Spinal cord (tissue), 9 donors: ENCODE measurements at regions not wholly inside any gene's neighbourhood (a gene's known extent, or its start where the extent isn't known, plus 50 kb on each side); places are given as distances from the start of the nearest gene placed in this dataset.
A peak's percentile ranks its signal among the peaks of the same experiment; 100 is the strongest.
"Not testable (repeated sequence)": the region's sequence is repeated elsewhere in the genome, so short reads cannot be mapped to it uniquely, and the experiment has no call there.

Experiments used
- DNase-seq, 6 donors: peaks; one replicate each; pipeline versions ENCODE4 v3.0.0 to v3.0.0-alpha.2; 2013 to 2015; ENCODE audit warnings: low spot score in 6 of 6, low read depth in 4 of 6
- H3K27ac ChIP-seq: one replicate; pipeline ENCODE4 v1.5.1; 2013; ENCODE audit warnings: low read depth, low read length, control low read depth
- H3K27me3 ChIP-seq: one replicate; pipeline ENCODE4 v1.6.1; 2013; ENCODE audit warnings: low read length; ENCODE audit not compliant: control insufficient read depth, insufficient read depth
- H3K36me3 ChIP-seq: one replicate; pipeline ENCODE4 v1.6.1; 2013; ENCODE audit warnings: low read length; ENCODE audit not compliant: control insufficient read depth, insufficient read depth
- H3K4me1 ChIP-seq: one replicate; pipeline ENCODE4 v1.6.1; 2013; ENCODE audit warnings: low read length; ENCODE audit not compliant: control insufficient read depth, insufficient read depth
- H3K4me3 ChIP-seq: one replicate; pipeline ENCODE4 v1.5.1; 2013; ENCODE audit warnings: low read depth, low read length, control low read depth
- H3K9me3 ChIP-seq: one replicate; pipeline ENCODE4 v1.6.1; 2013; ENCODE audit warnings: low read length; ENCODE audit not compliant: control insufficient read depth, insufficient read depth
- WGBS: methylation state at CpG from one replicate; pipeline ENCODE4 v1.1.5; 2013; ENCODE audit warnings: missing lambda C conversion rate; ENCODE audit not compliant: insufficient coverage; 5-methylcytosine and 5-hydroxymethylcytosine counted together
- donor health status: healthy.

DNA sequence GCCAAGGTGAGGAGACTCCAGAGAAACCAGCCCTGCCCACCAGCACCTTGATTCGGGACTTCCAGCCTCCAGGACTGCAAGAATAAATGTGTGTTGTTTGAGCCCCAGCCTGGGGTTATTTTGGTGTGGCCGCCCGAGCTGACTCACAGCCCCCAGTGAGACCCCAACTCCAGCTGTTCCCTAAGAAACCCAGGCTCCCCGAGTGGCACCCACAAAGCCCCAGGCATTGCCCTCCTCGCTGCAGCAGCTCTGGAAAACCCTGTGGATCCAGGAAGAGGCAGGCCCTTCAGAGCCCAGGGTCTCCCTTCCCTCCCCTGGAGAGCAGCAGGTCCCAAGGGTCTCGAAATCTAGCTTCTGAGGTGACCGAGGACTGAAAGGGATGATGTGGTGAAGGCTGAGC lies 69.2 kb upstream of the PPP1R26 start:
- H3K36me3 ChIP-seq, result no peaks in the 10 kb centered on the region
- no peaks in the 10 kb centered on the region for H3K9me3 ChIP-seq
- DNase-seq, result no peak
- 84% methylated on average over 4 of the region's 7 CpGs for WGBS
- H3K4me3 ChIP-seq, result no peak overlapping the region
- no peaks in the 10 kb centered on the region for H3K27me3 ChIP-seq
- H3K27ac ChIP-seq, result no peak overlapping the region
- peaks cover 3% of the 10 kb centered on the region for H3K4me1 ChIP-seq

DNA sequence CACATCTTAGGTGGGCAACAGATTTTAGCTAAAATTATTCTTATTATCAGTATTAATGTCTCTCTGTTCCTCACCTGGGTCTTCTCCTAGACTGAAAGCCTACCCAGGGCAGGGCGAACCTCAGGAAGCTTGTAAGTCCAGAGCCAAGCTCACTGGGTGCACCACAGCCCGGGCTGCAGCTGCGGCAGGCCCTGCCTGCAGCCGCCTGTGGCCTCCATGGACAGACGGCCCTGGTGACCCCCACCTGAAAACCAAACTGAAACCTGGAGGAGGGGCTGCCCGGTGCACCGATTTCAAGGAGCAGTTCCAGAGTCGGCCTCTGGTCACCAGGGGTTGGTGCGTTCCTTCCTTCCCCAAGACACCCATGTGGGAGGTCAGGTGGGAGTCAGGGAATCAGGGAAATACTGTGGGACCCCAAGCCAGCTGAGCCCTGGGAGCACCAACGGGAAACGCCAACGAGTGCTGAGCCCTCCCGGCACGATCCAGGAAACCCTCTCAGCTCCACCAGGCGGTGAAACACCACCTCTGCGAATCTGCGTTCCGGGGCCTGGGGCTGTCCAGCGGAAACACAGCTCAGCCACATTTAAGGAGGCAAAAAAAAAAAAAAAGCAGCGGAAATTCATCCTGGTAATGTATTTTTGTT lies 68.6 kb upstream of the PPP1R26 start:
- no peak overlapping the region for H3K4me3 ChIP-seq
- 91% methylated on average over 15 of the region's 20 CpGs for WGBS
- no peak for DNase-seq
- H3K36me3 ChIP-seq, result no peaks in the 10 kb centered on the region
- H3K27ac ChIP-seq, result no peak overlapping the region
- H3K4me1 ChIP-seq, result peaks cover 3% of the 10 kb centered on the region
- no peaks in the 10 kb centered on the region for H3K9me3 ChIP-seq
- H3K27me3 ChIP-seq, result no peaks in the 10 kb centered on the region

- not testable (repeated sequence) for DNase-seq, H3K27ac ChIP-seq, H3K4me1 ChIP-seq, H3K9me3 ChIP-seq, H3K4me3 ChIP-seq, H3K36me3 ChIP-seq, H3K27me3 ChIP-seq
- WGBS, result 100% methylated on average over 4 of the region's 7 CpGs
Measured at GRCh38 chr9:135411605-135412004, 68.0 kb upstream of the PPP1R26 start.

DNA sequence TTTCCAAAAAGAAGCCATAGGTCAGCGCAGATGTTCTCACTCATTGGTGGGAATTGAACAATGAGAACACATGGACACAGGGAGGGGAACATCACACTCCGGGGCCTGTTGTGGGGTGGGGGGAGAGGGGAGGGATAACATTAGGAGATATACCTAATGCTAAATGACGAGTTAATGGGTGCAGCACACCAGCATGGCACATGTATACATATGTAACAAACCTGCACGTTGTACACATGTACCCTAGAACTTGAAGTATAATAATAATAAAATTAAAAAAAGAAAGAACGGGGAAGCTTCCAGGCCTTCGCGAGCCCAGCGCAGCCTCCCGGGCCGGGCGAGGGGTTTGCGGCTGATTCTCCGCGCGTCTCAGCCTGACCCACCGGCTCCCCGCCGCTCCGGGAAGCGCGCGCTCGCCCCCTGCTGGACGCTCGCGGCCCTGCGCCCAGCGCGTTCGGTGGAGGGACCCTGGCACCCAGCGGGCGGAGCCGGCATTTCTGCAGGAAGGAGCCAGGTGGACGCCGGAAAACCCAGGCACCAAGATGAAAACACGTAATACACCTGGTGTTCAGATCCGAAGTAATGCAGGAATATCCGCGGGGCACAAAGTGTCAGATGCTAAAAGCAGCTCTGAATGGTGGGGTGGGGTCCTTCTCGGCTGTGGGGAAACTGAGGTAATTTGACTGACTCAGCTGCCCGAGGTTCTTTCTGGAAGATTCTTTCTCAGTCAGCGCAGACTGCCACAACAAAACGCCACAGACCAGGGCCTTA lies 67.1 kb upstream of the PPP1R26 start:
- H3K4me3 ChIP-seq, H3K36me3 ChIP-seq, H3K9me3 ChIP-seq, H3K27ac ChIP-seq, H3K27me3 ChIP-seq, H3K4me1 ChIP-seq: not testable (repeated sequence)
- 12% methylated on average over 40 of the region's 43 CpGs for WGBS
- DNase-seq, result peak; percentile 53 to 93 (median 74)

DNA sequence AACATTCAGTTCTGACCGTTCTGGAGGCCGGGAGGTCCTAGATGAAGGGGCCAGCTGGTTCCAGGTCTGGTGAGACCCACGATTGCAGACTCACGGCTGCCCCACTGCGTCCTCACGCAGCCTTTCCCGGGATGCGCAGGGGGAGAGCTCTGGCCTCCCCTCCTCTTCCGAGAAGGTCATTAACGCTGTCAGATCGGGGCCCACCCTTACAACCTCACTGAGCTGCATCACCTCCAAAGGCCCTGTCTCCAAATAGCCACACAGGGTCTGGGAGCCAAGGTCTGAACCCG lies 66.6 kb upstream of the PPP1R26 start:
- Histone ChIP-seq H3K4me3 (no peak overlapping the region), H3K4me1 (peaks cover 3% of the 10 kb centered on the region), H3K36me3 (no peaks in the 10 kb centered on the region), H3K27me3 (no peaks in the 10 kb centered on the region), H3K27ac (no peak overlapping the region), H3K9me3 (no peaks in the 10 kb centered on the region)
- WGBS, result 71% methylated on average over 12 of the region's 12 CpGs
- no peak for DNase-seq

GRCh38 chr9:135413461-135413860 lies 66.1 kb upstream of the PPP1R26 start:
- 88% methylated on average over 18 of the region's 18 CpGs for WGBS
- H3K4me3 ChIP-seq, result no peak overlapping the region
- H3K36me3 ChIP-seq, result no peaks in the 10 kb centered on the region
- H3K27me3 ChIP-seq, result no peaks in the 10 kb centered on the region
- no peaks in the 10 kb centered on the region for H3K9me3 ChIP-seq
- no peak for DNase-seq
- H3K27ac ChIP-seq, result no peak overlapping the region
- peaks cover 3% of the 10 kb centered on the region for H3K4me1 ChIP-seq

DNA sequence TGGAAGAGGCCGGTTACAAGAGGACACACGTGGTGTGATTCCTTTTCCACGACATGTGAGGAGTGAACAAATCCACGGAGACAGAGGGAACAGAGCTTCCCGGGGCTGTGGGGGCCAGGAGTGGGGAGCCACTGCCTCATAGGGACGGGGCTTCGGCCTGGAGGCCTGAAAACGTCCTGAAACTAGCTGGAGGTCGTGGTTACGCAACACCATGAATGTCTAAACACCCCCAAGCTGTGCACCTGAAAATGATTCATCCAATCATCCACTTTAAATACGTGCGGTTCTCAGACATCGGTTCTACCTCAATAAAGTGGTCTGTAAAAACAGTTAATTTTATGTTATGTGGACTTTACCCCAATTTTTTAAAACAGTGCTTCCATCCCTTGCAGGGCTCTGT lies 65.3 kb upstream of the PPP1R26 start:
- Histone ChIP-seq H3K27ac (no peak overlapping the region), H3K9me3 (no peaks in the 10 kb centered on the region), H3K4me3 (no peak overlapping the region), H3K4me1 (peaks cover 3% of the 10 kb centered on the region), H3K27me3 (no peaks in the 10 kb centered on the region), H3K36me3 (no peaks in the 10 kb centered on the region)
- 72% methylated on average over 5 of the region's 13 CpGs for WGBS
- no peak for DNase-seq

- H3K4me3 ChIP-seq, result no peak overlapping the region
- H3K4me1 ChIP-seq, result peaks cover 3% of the 10 kb centered on the region
- no peaks in the 10 kb centered on the region for H3K36me3 ChIP-seq
- no peak for DNase-seq
- H3K27me3 ChIP-seq, result no peaks in the 10 kb centered on the region
- H3K27ac ChIP-seq, result no peak overlapping the region
- no peaks in the 10 kb centered on the region for H3K9me3 ChIP-seq
- 87% methylated on average over 9 of the region's 10 CpGs for WGBS
Measured at GRCh38 chr9:135415586-135415985, 64.0 kb upstream of the PPP1R26 start.

GRCh38 chr9:135416664-135417290 lies 62.8 kb upstream of the PPP1R26 start:
- WGBS, result 73% methylated on average over 5 of the region's 10 CpGs
- no peak overlapping the region for H3K27ac ChIP-seq
- DNase-seq, result no peak
- H3K4me3 ChIP-seq, result no peak overlapping the region
- H3K9me3 ChIP-seq, result no peaks in the 10 kb centered on the region
- no peaks in the 10 kb centered on the region for H3K27me3 ChIP-seq
- no peaks in the 10 kb centered on the region for H3K36me3 ChIP-seq
- H3K4me1 ChIP-seq, result peaks cover 3% of the 10 kb centered on the region

DNA sequence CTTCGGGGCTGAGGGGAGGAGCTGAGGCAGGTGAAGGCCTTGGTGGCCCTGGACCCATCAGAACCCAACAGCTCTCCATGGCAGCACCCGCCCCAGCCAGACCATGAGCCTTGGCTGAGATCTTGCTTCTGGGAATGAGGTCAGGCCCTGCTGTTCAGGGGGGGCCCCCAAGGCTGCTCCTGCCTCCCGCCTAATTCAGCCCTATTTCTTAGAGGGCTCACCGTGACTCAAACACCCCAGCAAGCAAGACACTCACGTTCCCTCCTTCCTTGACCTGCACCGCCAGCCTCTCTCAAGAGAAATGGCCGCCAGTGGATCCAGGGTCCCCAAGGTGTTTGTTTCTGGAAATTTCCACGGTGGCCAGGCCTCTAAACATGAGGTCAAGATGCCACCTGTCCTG lies 61.4 kb upstream of the PPP1R26 start:
- peaks cover 3% of the 10 kb centered on the region for H3K4me1 ChIP-seq
- DNase-seq, result no peak
- H3K36me3 ChIP-seq, result no peaks in the 10 kb centered on the region
- 80% methylated on average over 8 of the region's 8 CpGs for WGBS
- no peaks in the 10 kb centered on the region for H3K27me3 ChIP-seq
- no peak overlapping the region for H3K27ac ChIP-seq
- H3K9me3 ChIP-seq, result no peaks in the 10 kb centered on the region
- H3K4me3 ChIP-seq, result no peak overlapping the region
